ENCODE measurements at regions not wholly inside any gene's neighbourhood (a gene's known extent, or its start where the extent isn't known, plus 50 kb on each side); places are given as distances from the start of the nearest gene placed in this dataset.

- no peak for DNase-seq (ENCODE audit: extremely low read depth, low read depth)
- TF ChIP-seq CTCF (IDR thresholded peaks at IDR 0.05; ENCODE audit: low read depth, low read length, missing control alignments), result no peak
- no peak overlapping the region for H3K4me3 ChIP-seq (replicated peaks; ENCODE audit: low read depth, low read length)
These were observed 297.4 kb upstream of the GLI3 start for GRCh38 chr7:42534441-42534840.

- DNase-seq (ENCODE audit: extremely low read depth, low read depth), result no peak
- no peak for TF ChIP-seq CTCF (IDR thresholded peaks at IDR 0.05; ENCODE audit: low read depth, low read length, missing control alignments)
These were observed 290.0 kb upstream of the GLI3 start for GRCh38 chr7:42527004-42527403.

GRCh38 chr7:42522227-42522991, 285.4 kb upstream of the GLI3 start:
- no peak for TF ChIP-seq CTCF (IDR thresholded peaks at IDR 0.05; ENCODE audit: low read depth, low read length, missing control alignments)
- H3K4me3 ChIP-seq (replicated peaks; ENCODE audit: low read depth, low read length), result no peak overlapping the region
- no peak for DNase-seq (ENCODE audit: extremely low read depth, low read depth)

More at GRCh38 chr7:42527004-42527403, 290.0 kb upstream of the GLI3 start:
- H3K4me3 ChIP-seq (replicated peaks; ENCODE audit: low read depth, low read length), result no peak overlapping the region

- DNase-seq (ENCODE audit: extremely low read depth, low read depth), result no peak
- no peak overlapping the region for H3K4me3 ChIP-seq (replicated peaks; ENCODE audit: low read depth, low read length)
- no peak for TF ChIP-seq CTCF (IDR thresholded peaks at IDR 0.05; ENCODE audit: low read depth, low read length, missing control alignments)
These were observed 274.0 kb upstream of the GLI3 start for GRCh38 chr7:42511027-42511426.

- no peak for DNase-seq (ENCODE audit: extremely low read depth, low read depth)
- H3K4me3 ChIP-seq (replicated peaks; ENCODE audit: low read depth, low read length), result no peak overlapping the region
- TF ChIP-seq CTCF (IDR thresholded peaks at IDR 0.05; ENCODE audit: low read depth, low read length, missing control alignments), result no peak
These were observed 269.1 kb upstream of the GLI3 start for GRCh38 chr7:42506097-42506496.

GRCh38 chr7:42502022-42502421, 265.0 kb upstream of the GLI3 start:
- H3K4me3 ChIP-seq (replicated peaks; ENCODE audit: low read depth, low read length), result no peak overlapping the region
- DNase-seq (ENCODE audit: extremely low read depth, low read depth), result peak; percentile 40
- TF ChIP-seq CTCF (IDR thresholded peaks at IDR 0.05; ENCODE audit: low read depth, low read length, missing control alignments), result no peak

GRCh38 chr7:42495256-42495655, 258.2 kb upstream of the GLI3 start:
- DNase-seq (ENCODE audit: extremely low read depth, low read depth), result no peak
- H3K4me3 ChIP-seq (replicated peaks; ENCODE audit: low read depth, low read length), result no peak overlapping the region
- TF ChIP-seq CTCF (IDR thresholded peaks at IDR 0.05; ENCODE audit: low read depth, low read length, missing control alignments), result no peak
